Gastrocnemius medialis (tissue), 4 donors: ENCODE measurements at regions not wholly inside any gene's neighbourhood (a gene's known extent, or its start where the extent isn't known, plus 50 kb on each side); places are given as distances from the start of the nearest gene placed in this dataset.

Experiments
- ATAC-seq, 2 donors: fragments of 150-250 bp; one replicate each; pipeline ENCODE4 v1.9.1; 2016
- DNase-seq, 2 donors: peaks; one replicate each; pipeline ENCODE4 v3.0.0-alpha.2; 2019
- H3K27ac ChIP-seq, 4 donors: fragments of 200-600 bp; sonication (generic); 1 replicate in 1 of 4; 2 replicates in 3 of 4; pipeline ENCODE4 v1.5.1; 2016 to 2018; ENCODE audit warnings: mild to moderate bottlenecking in 2 of 4, moderate library complexity in 1 of 4
- H3K27me3 ChIP-seq, 3 donors: fragments of 200-600 bp; sonication (generic) in 2 of 3; 1 replicate in 1 of 3; 2 replicates in 2 of 3; pipeline versions ENCODE4 v1.5.1 to v1.6.0; 2016 to 2019; ENCODE audit warnings: mild to moderate bottlenecking in 1 of 3, moderate library complexity in 1 of 3
- H3K36me3 ChIP-seq, 2 donors: fragments of 200-600 bp; sonication (generic) in 1 of 2; one replicate each; pipeline ENCODE4 v1.5.1; 2017 to 2018
- H3K4me1 ChIP-seq, 2 donors: fragments of 200-600 bp; sonication (generic) in 1 of 2; one replicate each; pipeline ENCODE4 v1.5.1; 2016 to 2017; ENCODE audit warnings: mild to moderate bottlenecking in 2 of 2
- H3K4me3 ChIP-seq, 4 donors: fragments of 200-600 bp; sonication (generic) in 3 of 4; 1 replicate in 1 of 4; 2 replicates in 3 of 4; pipeline ENCODE4 v1.5.1; 2016 to 2019; ENCODE audit warnings: mild to moderate bottlenecking in 2 of 4
- H3K9me3 ChIP-seq, 3 donors: fragments of 200-600 bp; sonication (generic) in 2 of 3; 1 replicate in 1 of 3; 2 replicates in 2 of 3; pipeline ENCODE4 v1.5.1; 2016 to 2019
- POLR2A ChIP-seq, 2 donors: fragments of 450-650 bp; IDR thresholded peaks; one replicate each; pipeline ENCODE4 v1.6.1; 2017; ENCODE audit warnings: antibody characterized with exemption in 2 of 2, mild to moderate bottlenecking in 2 of 2, moderate library complexity in 2 of 2
- in situ Hi-C, 4 donors: fragments of 200-750 bp; cut with MboI; loops; one replicate each; pipeline versions ENCODE4 v1.15.0 to v1.8.0; 2017; ENCODE audit warnings: low sequenced_read_pairs in 4 of 4
- intact Hi-C: fragments of 100-400 bp; cut with DNase I; formaldehyde crosslinking; loops from one replicate; pipeline ENCODE4 v1.15.1; 2023; ENCODE audit warnings: low total_unique reads
- TF ChIP-seq, protein P1 (sequence below), 5 experiments: fragments of 450-650 bp in 3 of 5; fragments of 200-600 bp in 2 of 5; sonication (generic) in 2 of 5; IDR thresholded peaks in 4 of 5; conservative IDR thresholded peaks in 1 of 5; 1 replicate in 4 of 5; 2 replicates in 1 of 5; pipeline ENCODE4 v1.5.1; 2016 to 2019; ENCODE audit warnings: antibody characterized with exemption in 5 of 5, mild to moderate bottlenecking in 3 of 5, moderate library complexity in 3 of 5

GRCh38 chrX:10773318-10773717, 152.9 kb upstream of the MID1 start:
- in situ Hi-C loops (no loop called here), intact Hi-C loops (no loop called here)
- Histone ChIP-seq H3K9me3 (no peaks in the 10 kb centered on the region), H3K4me1 (no peaks in the 10 kb centered on the region), H3K27ac (no peak overlapping the region), H3K36me3 (no peaks in the 10 kb centered on the region), H3K27me3 (no peaks in the 10 kb centered on the region), H3K4me3 (no peak overlapping the region)
- TF ChIP-seq, protein P1, sequence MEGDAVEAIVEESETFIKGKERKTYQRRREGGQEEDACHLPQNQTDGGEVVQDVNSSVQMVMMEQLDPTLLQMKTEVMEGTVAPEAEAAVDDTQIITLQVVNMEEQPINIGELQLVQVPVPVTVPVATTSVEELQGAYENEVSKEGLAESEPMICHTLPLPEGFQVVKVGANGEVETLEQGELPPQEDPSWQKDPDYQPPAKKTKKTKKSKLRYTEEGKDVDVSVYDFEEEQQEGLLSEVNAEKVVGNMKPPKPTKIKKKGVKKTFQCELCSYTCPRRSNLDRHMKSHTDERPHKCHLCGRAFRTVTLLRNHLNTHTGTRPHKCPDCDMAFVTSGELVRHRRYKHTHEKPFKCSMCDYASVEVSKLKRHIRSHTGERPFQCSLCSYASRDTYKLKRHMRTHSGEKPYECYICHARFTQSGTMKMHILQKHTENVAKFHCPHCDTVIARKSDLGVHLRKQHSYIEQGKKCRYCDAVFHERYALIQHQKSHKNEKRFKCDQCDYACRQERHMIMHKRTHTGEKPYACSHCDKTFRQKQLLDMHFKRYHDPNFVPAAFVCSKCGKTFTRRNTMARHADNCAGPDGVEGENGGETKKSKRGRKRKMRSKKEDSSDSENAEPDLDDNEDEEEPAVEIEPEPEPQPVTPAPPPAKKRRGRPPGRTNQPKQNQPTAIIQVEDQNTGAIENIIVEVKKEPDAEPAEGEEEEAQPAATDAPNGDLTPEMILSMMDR (IDR thresholded peaks at IDR 0.05 in 4 of 5, conservative IDR thresholded peaks at IDR 0.05 in 1 of 5), result no peak
- TF ChIP-seq POLR2A (IDR thresholded peaks at IDR 0.05), result no peak
- DNase-seq (no peak), ATAC-seq (no peak)

DNA sequence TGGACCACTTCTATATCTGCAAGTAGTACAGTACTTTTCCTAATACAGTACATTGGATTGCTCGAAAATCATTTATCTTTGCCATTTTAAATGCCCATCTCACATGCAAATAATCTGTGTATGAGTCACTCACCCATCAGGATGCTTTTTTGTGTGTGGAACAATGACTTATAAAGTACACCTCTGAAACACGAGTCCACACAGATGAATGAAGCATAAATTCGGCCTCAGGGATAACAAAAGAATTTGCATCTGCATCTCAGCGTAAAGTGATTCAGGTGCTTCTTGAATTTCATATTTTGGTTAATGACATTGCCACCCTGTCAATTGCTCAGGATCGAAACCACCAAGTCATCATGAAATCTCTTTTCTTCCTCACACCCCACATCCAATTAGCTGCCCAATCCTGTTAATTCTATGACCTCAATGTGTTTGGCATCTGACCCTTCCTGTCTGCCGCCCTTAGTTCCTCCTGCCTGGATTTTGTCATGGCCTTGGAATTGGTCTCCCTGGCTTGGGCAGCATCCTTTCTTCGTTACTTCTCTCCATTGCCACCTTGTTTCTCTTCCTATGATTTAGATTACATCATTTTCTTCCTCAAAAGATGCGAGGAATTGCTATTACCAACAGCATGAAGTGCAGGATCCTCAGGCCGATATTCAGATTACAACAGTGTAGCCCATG, 161.6 kb upstream of the MID1 start:
- Histone ChIP-seq H3K36me3 (no peaks in the 10 kb centered on the region), H3K9me3 (no peaks in the 10 kb centered on the region), H3K27me3 (no peaks in the 10 kb centered on the region), H3K27ac (no peak overlapping the region), H3K4me3 (no peak overlapping the region), H3K4me1 (no peaks in the 10 kb centered on the region)
- intact Hi-C loops (no loop called here), in situ Hi-C loops (no loop called here)
- no peak for ATAC-seq
- TF ChIP-seq, protein P1 (IDR thresholded peaks at IDR 0.05 in 4 of 5, conservative IDR thresholded peaks at IDR 0.05 in 1 of 5), result no peak
- TF ChIP-seq POLR2A (IDR thresholded peaks at IDR 0.05), result no peak
- no peak for DNase-seq

DNA sequence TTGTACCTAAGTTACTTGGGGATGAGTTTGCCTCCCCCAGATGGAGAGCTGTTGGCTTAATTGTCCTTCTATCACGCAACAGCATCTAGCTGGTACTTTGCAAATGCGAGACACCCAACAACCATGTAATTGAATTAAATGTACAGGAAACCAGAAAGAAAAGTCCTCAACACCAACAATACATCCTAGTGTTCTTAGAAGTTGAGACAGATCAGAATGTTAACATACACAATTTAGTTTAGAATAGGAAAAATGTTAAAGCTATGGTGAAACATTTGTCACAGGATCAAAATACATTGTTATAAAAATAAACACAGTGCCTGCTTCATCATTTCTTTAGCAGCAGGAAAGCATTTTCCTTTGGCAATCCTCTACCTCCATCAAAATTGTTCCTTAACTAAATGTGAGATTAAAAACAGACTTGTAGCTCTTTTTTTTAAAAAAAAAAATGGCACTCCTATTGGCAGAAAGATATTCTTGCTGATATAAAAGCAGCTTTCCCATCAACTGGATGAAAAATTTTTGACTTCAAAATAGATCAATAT, 163.1 kb upstream of the MID1 start:
- Histone ChIP-seq H3K27me3 (no peaks in the 10 kb centered on the region), H3K4me3 (no peak overlapping the region), H3K27ac (no peak overlapping the region), H3K36me3 (no peaks in the 10 kb centered on the region), H3K4me1 (no peaks in the 10 kb centered on the region), H3K9me3 (no peaks in the 10 kb centered on the region)
- ATAC-seq (no peak), DNase-seq (no peak)
- in situ Hi-C loops (no loop called here), intact Hi-C loops (no loop called here)
- no peak for TF ChIP-seq POLR2A (IDR thresholded peaks at IDR 0.05)
- TF ChIP-seq, protein P1 (IDR thresholded peaks at IDR 0.05 in 4 of 5, conservative IDR thresholded peaks at IDR 0.05 in 1 of 5), result no peak

- ATAC-seq, result no peak
These were observed 166.9 kb upstream of the MID1 start for GRCh38 chrX:10787264-10787663.

More at GRCh38 chrX:10787264-10787663, 166.9 kb upstream of the MID1 start:
- H3K36me3 ChIP-seq, result no peaks in the 10 kb centered on the region
- no peaks in the 10 kb centered on the region for H3K9me3 ChIP-seq
- TF ChIP-seq, protein P1 (IDR thresholded peaks at IDR 0.05 in 4 of 5, conservative IDR thresholded peaks at IDR 0.05 in 1 of 5), result no peak
- no peak for TF ChIP-seq POLR2A (IDR thresholded peaks at IDR 0.05)
- no peak for DNase-seq
- H3K27me3 ChIP-seq, result no peaks in the 10 kb centered on the region
- in situ Hi-C loops (no loop called here), intact Hi-C loops (no loop called here)
- no peak overlapping the region for H3K27ac ChIP-seq
- H3K4me3 ChIP-seq, result no peak overlapping the region
- H3K4me1 ChIP-seq, result no peaks in the 10 kb centered on the region
